ENCODE measurements at regions not wholly inside any gene's neighbourhood (a gene's known extent, or its start where the extent isn't known, plus 50 kb on each side); places are given as distances from the start of the nearest gene placed in this dataset.
A peak's percentile ranks its signal among the peaks of the same experiment; 100 is the strongest.

- Mint-ChIP-seq H3K27ac (no peak overlapping the region), H3K27me3 (peaks cover 2% of the 10 kb centered on the region), H3K4me1 (ENCODE audit: low read depth) (no peaks in the 10 kb centered on the region), H3K9me3 (no peaks in the 10 kb centered on the region), H3K4me3 (no peak overlapping the region), H3K36me3 (ENCODE audit: low read depth) (no peaks in the 10 kb centered on the region)
- POLR2A ChIA-PET, result no interaction called here
- no peak for TF ChIP-seq CTCF (IDR thresholded peaks at IDR 0.05)
- no peak for DNase-seq
- ATAC-seq, result no peak
- CTCF ChIA-PET, result no interaction called here
- intact Hi-C loops (cut with micrococcal nuclease), result no loop called here
These were observed 142.7 kb upstream of the DOCK10 start for GRCh38 chr2:225184948-225185347.

GRCh38 chr2:225182126-225182525 is 139.9 kb upstream of the DOCK10 start:
- DNase-seq (no peak), ATAC-seq (no peak)
- no peaks in the 10 kb centered on the region for H3K27me3 Mint-ChIP-seq
- H3K9me3 Mint-ChIP-seq, result no peaks in the 10 kb centered on the region
- no peak for TF ChIP-seq CTCF (IDR thresholded peaks at IDR 0.05)
- ChIA-PET CTCF (interaction anchor here (0.6 kb wide), 1 partner anchor 484 kb away, joined by 3 read pairs; no protein-coding TSS in a partner anchor), POLR2A (no interaction called here)
- H3K36me3 Mint-ChIP-seq (ENCODE audit: low read depth), result no peaks in the 10 kb centered on the region
- intact Hi-C loops (cut with micrococcal nuclease), result no loop called here
- H3K27ac Mint-ChIP-seq, result no peak overlapping the region
- no peak overlapping the region for H3K4me3 Mint-ChIP-seq
- no peaks in the 10 kb centered on the region for H3K4me1 Mint-ChIP-seq (ENCODE audit: low read depth)

GRCh38 chr2:225177098-225177497 is 134.8 kb upstream of the DOCK10 start:
- Mint-ChIP-seq H3K9me3 (no peaks in the 10 kb centered on the region), H3K27me3 (no peaks in the 10 kb centered on the region), H3K4me1 (ENCODE audit: low read depth) (no peaks in the 10 kb centered on the region), H3K27ac (no peak overlapping the region), H3K4me3 (no peak overlapping the region), H3K36me3 (ENCODE audit: low read depth) (no peaks in the 10 kb centered on the region)
- ATAC-seq (no peak), DNase-seq (peak; percentile 2)
- CTCF ChIA-PET, result no interaction called here
- TF ChIP-seq CTCF (IDR thresholded peaks at IDR 0.05), result no peak
- POLR2A ChIA-PET, result no interaction called here
- intact Hi-C loops (cut with micrococcal nuclease), result no loop called here

DNA sequence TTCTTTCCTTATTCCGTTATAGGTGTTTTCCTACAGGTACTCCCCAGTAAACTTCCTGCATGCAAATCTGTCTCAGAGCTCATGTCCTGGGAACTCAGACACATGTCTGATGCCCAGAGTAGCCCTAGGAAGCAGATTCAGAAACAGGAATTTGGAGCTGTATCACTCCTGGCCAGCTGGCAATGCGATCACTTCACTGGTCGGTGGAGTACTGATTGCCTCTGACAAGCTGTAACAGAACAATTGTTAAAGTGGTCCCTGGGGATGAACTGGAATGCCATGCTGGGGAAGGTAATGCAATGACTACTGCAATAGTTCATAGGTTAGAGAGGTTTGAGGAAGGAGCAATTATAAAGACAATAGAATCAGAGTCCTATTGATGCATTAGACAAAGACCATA is 131.6 kb upstream of the DOCK10 start:
- Mint-ChIP-seq H3K4me3 (no peak overlapping the region), H3K27me3 (no peaks in the 10 kb centered on the region), H3K36me3 (ENCODE audit: low read depth) (no peaks in the 10 kb centered on the region), H3K9me3 (no peaks in the 10 kb centered on the region), H3K4me1 (ENCODE audit: low read depth) (no peaks in the 10 kb centered on the region), H3K27ac (no peak overlapping the region)
- ChIA-PET CTCF (no interaction called here), POLR2A (no interaction called here)
- intact Hi-C loops (cut with micrococcal nuclease), result no loop called here
- DNase-seq (no peak), ATAC-seq (no peak)
- no peak for TF ChIP-seq CTCF (IDR thresholded peaks at IDR 0.05)

- H3K9me3 Mint-ChIP-seq, result no peaks in the 10 kb centered on the region
- DNase-seq (no peak), ATAC-seq (no peak)
- TF ChIP-seq CTCF (IDR thresholded peaks at IDR 0.05), result no peak
- POLR2A ChIA-PET, result no interaction called here
- CTCF ChIA-PET, result no interaction called here
- no peak overlapping the region for H3K27ac Mint-ChIP-seq
- intact Hi-C loops (cut with micrococcal nuclease), result no loop called here
- H3K36me3 Mint-ChIP-seq (ENCODE audit: low read depth), result no peaks in the 10 kb centered on the region
- no peak overlapping the region for H3K4me3 Mint-ChIP-seq
- no peaks in the 10 kb centered on the region for H3K4me1 Mint-ChIP-seq (ENCODE audit: low read depth)
- H3K27me3 Mint-ChIP-seq, result no peaks in the 10 kb centered on the region
These were observed 129.1 kb upstream of the DOCK10 start for GRCh38 chr2:225171350-225171749.

Measured in activated CD8-positive, alpha-beta T cell treated with anti-CD3 and anti-CD28 coated beads for 36 hours (primary cell).